Progenitor cell of endocrine pancreas (in vitro differentiated cells): ENCODE measurements at regions not wholly inside any gene's neighbourhood (a gene's known extent, or its start where the extent isn't known, plus 50 kb on each side); places are given as distances from the start of the nearest gene placed in this dataset.
A peak's percentile ranks its signal among the peaks of the same experiment; 100 is the strongest.

Experiments used
- DNase-seq: peaks from one replicate; pipeline ENCODE4 v3.0.0; 2021; ENCODE audit warnings: low spot score; ENCODE audit not compliant: unreplicated experiment
- H3K27ac Mint-ChIP-seq: 2 replicates; pipeline ENCODE4 v1.8.0; 2021; ENCODE audit warnings: mild to moderate bottlenecking, moderate library complexity, mixed read lengths
- H3K27me3 Mint-ChIP-seq: 2 replicates; pipeline ENCODE4 v1.8.0; 2021; ENCODE audit warnings: mixed read lengths
- H3K36me3 Mint-ChIP-seq: 2 replicates; pipeline ENCODE4 v1.8.0; 2022; ENCODE audit warnings: mixed read lengths; ENCODE audit not compliant: insufficient read depth
- H3K4me1 Mint-ChIP-seq: 2 replicates; pipeline ENCODE4 v1.8.0; 2021; ENCODE audit warnings: low read depth, mixed read lengths
- H3K4me3 Mint-ChIP-seq: 2 replicates; pipeline ENCODE4 v1.8.0; 2021; ENCODE audit warnings: low read depth, mild to moderate bottlenecking, moderate library complexity, mixed read lengths
- H3K9me3 Mint-ChIP-seq: 2 replicates; pipeline ENCODE4 v1.8.0; 2021; ENCODE audit warnings: low read depth, mixed read lengths
- CTCF ChIP-seq: fragments of 200-600 bp; sonication (generic); IDR thresholded peaks from one replicate; pipeline ENCODE4 v1.5.0; 2021; ENCODE audit warnings: antibody characterized with exemption, mild to moderate bottlenecking; ENCODE audit not compliant: unreplicated experiment

DNA sequence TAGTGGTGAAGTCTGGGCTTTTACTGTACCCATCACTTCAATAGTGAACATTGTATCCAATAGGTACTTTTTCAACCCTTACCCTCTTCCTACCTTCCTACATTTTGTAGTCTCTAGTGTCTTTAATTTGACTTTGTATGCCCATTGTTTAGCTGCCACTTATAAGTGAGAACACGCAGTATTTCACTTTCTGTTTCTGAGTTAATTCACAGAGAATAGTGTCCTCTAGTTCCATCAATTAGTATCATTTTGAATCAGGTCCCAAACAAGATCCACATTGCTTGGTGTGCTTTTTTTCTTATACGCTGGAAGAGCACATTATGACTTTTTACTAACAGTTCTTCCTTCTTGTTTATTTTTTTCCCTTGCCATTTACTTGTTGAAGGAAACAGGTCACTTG is 176.0 kb upstream of the WDFY3 start:
- Mint-ChIP-seq H3K4me1 (peaks cover 7% of the 10 kb centered on the region), H3K27ac (no peak overlapping the region), H3K4me3 (no peak overlapping the region), H3K36me3 (no peaks in the 10 kb centered on the region), H3K27me3 (no peaks in the 10 kb centered on the region), H3K9me3 (no peaks in the 10 kb centered on the region)
- TF ChIP-seq CTCF = no peak
- no peak for DNase-seq

GRCh38 chr4:85147481-85148076 is 181.1 kb upstream of the WDFY3 start:
- TF ChIP-seq CTCF = peak; percentile 79
- Mint-ChIP-seq H3K9me3 (no peaks in the 10 kb centered on the region), H3K27me3 (peaks cover 3% of the 10 kb centered on the region), H3K4me3 (no peak overlapping the region), H3K4me1 (peaks cover 7% of the 10 kb centered on the region), H3K36me3 (no peaks in the 10 kb centered on the region), H3K27ac (no peak overlapping the region)
- DNase-seq = no peak

DNA sequence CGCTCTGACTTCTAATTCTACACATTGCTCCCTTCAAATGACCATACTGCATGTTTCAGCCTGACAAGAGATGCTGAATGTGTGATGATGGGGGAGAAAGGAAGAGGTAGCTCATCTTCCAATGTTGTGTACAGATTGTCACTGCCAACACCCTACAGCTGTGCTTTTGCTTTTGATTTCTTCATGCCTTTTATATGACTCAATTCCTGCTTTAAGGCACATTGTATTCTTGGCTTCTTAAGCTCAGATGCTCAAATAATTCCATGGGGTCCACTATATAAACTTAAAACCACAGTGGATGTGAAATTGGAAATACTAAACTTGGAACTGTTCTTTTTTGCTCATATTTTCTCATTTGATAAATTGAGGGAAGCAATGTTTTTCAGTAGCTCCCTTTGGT is 183.2 kb upstream of the WDFY3 start:
- peaks cover 5% of the 10 kb centered on the region for H3K27me3 Mint-ChIP-seq
- TF ChIP-seq CTCF = no peak
- no peak for DNase-seq
- H3K27ac Mint-ChIP-seq = no peak overlapping the region
- no peak overlapping the region for H3K4me3 Mint-ChIP-seq
- no peaks in the 10 kb centered on the region for H3K36me3 Mint-ChIP-seq
- no peaks in the 10 kb centered on the region for H3K4me1 Mint-ChIP-seq
- H3K9me3 Mint-ChIP-seq = no peaks in the 10 kb centered on the region

DNA sequence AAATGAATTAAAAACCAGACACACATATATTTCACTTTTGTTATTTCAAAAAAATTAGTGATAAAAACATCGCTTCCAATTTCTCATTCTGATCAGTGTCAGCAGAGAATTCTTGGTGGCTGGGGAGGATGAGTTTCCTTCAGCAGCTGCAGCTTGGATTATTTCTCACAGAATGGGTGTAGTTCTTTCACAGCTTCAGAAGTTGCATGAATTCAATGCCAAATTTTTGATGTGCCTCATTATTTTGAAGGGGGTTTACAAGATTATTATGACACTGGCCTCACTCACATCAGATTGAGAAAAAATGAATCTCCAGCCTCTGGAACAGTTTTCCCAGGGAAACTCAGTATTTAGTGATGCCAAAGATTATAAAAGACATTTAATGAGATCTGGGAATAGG is 184.9 kb upstream of the WDFY3 start:
- H3K4me1 Mint-ChIP-seq = no peaks in the 10 kb centered on the region
- no peaks in the 10 kb centered on the region for H3K9me3 Mint-ChIP-seq
- no peak for DNase-seq
- H3K36me3 Mint-ChIP-seq = no peaks in the 10 kb centered on the region
- no peak for TF ChIP-seq CTCF
- no peak overlapping the region for H3K4me3 Mint-ChIP-seq
- no peak overlapping the region for H3K27ac Mint-ChIP-seq
- peaks cover 5% of the 10 kb centered on the region for H3K27me3 Mint-ChIP-seq

GRCh38 chr4:85151786-85152185 is 185.3 kb upstream of the WDFY3 start:
- no peak overlapping the region for H3K27ac Mint-ChIP-seq

More at GRCh38 chr4:85151786-85152185, 185.3 kb upstream of the WDFY3 start:
- no peaks in the 10 kb centered on the region for H3K36me3 Mint-ChIP-seq
- TF ChIP-seq CTCF = no peak
- peaks cover 5% of the 10 kb centered on the region for H3K27me3 Mint-ChIP-seq
- H3K4me1 Mint-ChIP-seq = no peaks in the 10 kb centered on the region
- no peak overlapping the region for H3K4me3 Mint-ChIP-seq
- DNase-seq = no peak
- no peaks in the 10 kb centered on the region for H3K9me3 Mint-ChIP-seq
